H9 (cell line): ENCODE measurements at regions not wholly inside any gene's neighbourhood (a gene's known extent, or its start where the extent isn't known, plus 50 kb on each side); places are given as distances from the start of the nearest gene placed in this dataset.

Experiments
- DNase-seq: peaks from one replicate; pipeline ENCODE4 v3.0.0-alpha.2; 2017
- H2AFZ ChIP-seq: one replicate; pipeline ENCODE4 v1.6.1; 2013; ENCODE audit warnings: mild to moderate bottlenecking, low read length, control low read depth, moderate library complexity
- H2AK5ac ChIP-seq: 2 replicates; pipeline ENCODE4 v1.6.1; 2013; ENCODE audit warnings: low read length, control low read depth, mixed read lengths; ENCODE audit not compliant: insufficient read length
- H2BK120ac ChIP-seq: one replicate; pipeline ENCODE4 v1.6.1; 2013; ENCODE audit warnings: low read depth, mild to moderate bottlenecking, low read length, control low read depth, inconsistent platforms; ENCODE audit not compliant: poor library complexity, severe bottlenecking
- H2BK12ac ChIP-seq: 2 replicates; pipeline ENCODE4 v1.6.1; 2013; ENCODE audit warnings: low read length, control low read depth, mixed read lengths, low read depth; ENCODE audit not compliant: insufficient read length
- H2BK15ac ChIP-seq: 2 replicates; pipeline ENCODE4 v1.6.1; 2013; ENCODE audit warnings: low read depth, low read length, control low read depth
- H2BK20ac ChIP-seq: one replicate; pipeline ENCODE4 v1.6.1; 2013; ENCODE audit warnings: low read depth, mild to moderate bottlenecking, low read length, control low read depth, inconsistent platforms; ENCODE audit not compliant: poor library complexity, severe bottlenecking
- H2BK5ac ChIP-seq: 2 replicates; pipeline ENCODE4 v1.6.1; 2013; ENCODE audit warnings: low read length, control low read depth, mixed read lengths; ENCODE audit not compliant: insufficient read length
- H3K14ac ChIP-seq: 2 replicates; pipeline ENCODE4 v1.6.1; 2013; ENCODE audit warnings: low read length, control low read depth; ENCODE audit not compliant: insufficient read depth
- H3K18ac ChIP-seq: 2 replicates; pipeline ENCODE4 v1.6.1; 2013; ENCODE audit warnings: low read depth, mild to moderate bottlenecking, mixed read lengths, low read length, control low read depth; ENCODE audit not compliant: insufficient read length
- H3K23ac ChIP-seq: 2 replicates; pipeline ENCODE4 v1.6.1; 2013; ENCODE audit warnings: low read length, control low read depth, mixed read lengths, low read depth; ENCODE audit not compliant: insufficient read length
- H3K23me2 ChIP-seq: 2 replicates; pipeline ENCODE4 v1.6.1; 2013; ENCODE audit warnings: low read depth, mild to moderate bottlenecking, mixed read lengths, low read length, control low read depth; ENCODE audit not compliant: insufficient read length, poor library complexity, severe bottlenecking
- H3K27ac ChIP-seq: 2 replicates; pipeline ENCODE4 v1.5.1; 2013; ENCODE audit warnings: low read length, control low read depth, mixed read lengths, low read depth; ENCODE audit not compliant: insufficient read length
- H3K27me3 ChIP-seq: 2 replicates; pipeline ENCODE4 v1.6.1; 2013; ENCODE audit warnings: low read length, control low read depth, inconsistent platforms; ENCODE audit not compliant: insufficient read depth
- H3K4ac ChIP-seq: 2 replicates; pipeline ENCODE4 v1.6.1; 2013; ENCODE audit warnings: low read depth, mild to moderate bottlenecking, control low read depth, inconsistent platforms, low read length, moderate library complexity
- H3K4me1 ChIP-seq: 2 replicates; pipeline ENCODE4 v1.6.1; 2013; ENCODE audit warnings: low read length, control low read depth, inconsistent platforms; ENCODE audit not compliant: insufficient read depth
- H3K4me2 ChIP-seq: 2 replicates; pipeline ENCODE4 v1.6.1; 2013; ENCODE audit warnings: low read length, control low read depth, mixed read lengths; ENCODE audit not compliant: insufficient read length, insufficient read depth
- H3K56ac ChIP-seq: 2 replicates; pipeline ENCODE4 v1.6.1; 2013; ENCODE audit warnings: low read depth, mild to moderate bottlenecking, mixed read lengths, low read length, control low read depth; ENCODE audit not compliant: insufficient read length
- H3K79me1 ChIP-seq: 2 replicates; pipeline ENCODE4 v1.6.1; 2013; ENCODE audit warnings: low read depth, mild to moderate bottlenecking, moderate library complexity, low read length, control low read depth, inconsistent platforms; ENCODE audit not compliant: insufficient read depth, poor library complexity, severe bottlenecking
- H3K79me2 ChIP-seq: 2 replicates; pipeline ENCODE4 v1.6.1; 2013; ENCODE audit warnings: low read length, control low read depth, inconsistent platforms; ENCODE audit not compliant: insufficient read depth
- H3K9ac ChIP-seq: 2 replicates; pipeline ENCODE4 v1.6.1; 2013; ENCODE audit warnings: low read length, control low read depth, mixed read lengths; ENCODE audit not compliant: insufficient read length; ENCODE audit errors: extremely low read depth
- H3K9me3 ChIP-seq: one replicate; pipeline ENCODE4 v1.6.1; 2013; ENCODE audit warnings: low read depth, low read length, inconsistent platforms; ENCODE audit not compliant: control insufficient read depth
- H3T11ph ChIP-seq: one replicate; pipeline ENCODE4 v1.6.1; 2013; ENCODE audit warnings: mild to moderate bottlenecking, low read length, control low read depth, inconsistent platforms
- H4K20me1 ChIP-seq: one replicate; pipeline ENCODE4 v1.6.1; 2013; ENCODE audit not compliant: control insufficient read depth, insufficient read length, insufficient read depth
- H4K5ac ChIP-seq: 2 replicates; pipeline ENCODE4 v1.6.1; 2013; ENCODE audit warnings: low read depth, mild to moderate bottlenecking, mixed read lengths, low read length, control low read depth; ENCODE audit not compliant: insufficient read length
- H4K8ac ChIP-seq: replicated peaks from 2 replicates; pipeline ENCODE4 v1.6.1; 2013; ENCODE audit warnings: low read length, control low read depth, mixed read lengths, low read depth; ENCODE audit not compliant: insufficient read length
- H4K91ac ChIP-seq: 2 replicates; pipeline ENCODE4 v1.6.1; 2013; ENCODE audit warnings: low read depth, mild to moderate bottlenecking, moderate library complexity, mixed read lengths, low read length, control low read depth; ENCODE audit not compliant: insufficient read length
- H3K27ac Mint-ChIP-seq, 3 experiments: 2 replicates in 2 of 3; 3 replicates in 1 of 3; pipeline ENCODE4 v1.8.0; 2020 to 2021; ENCODE audit warnings: mixed read lengths in 3 of 3, mild to moderate bottlenecking in 1 of 3, moderate library complexity in 1 of 3
- H3K27me3 Mint-ChIP-seq: 2 replicates; pipeline ENCODE4 v1.8.0; 2021; ENCODE audit warnings: low read depth, mild to moderate bottlenecking, moderate library complexity, mixed read lengths
- H3K36me3 Mint-ChIP-seq, 3 experiments: 2 replicates in 2 of 3; 3 replicates in 1 of 3; pipeline ENCODE4 v1.8.0; 2020 to 2021; ENCODE audit warnings: low read depth in 3 of 3, mixed read lengths in 3 of 3; ENCODE audit not compliant: insufficient read depth in 1 of 3
- H3K4me1 Mint-ChIP-seq, 2 experiments: 2 replicates each; pipeline ENCODE4 v1.8.0; 2020; ENCODE audit warnings: mixed read lengths in 2 of 2
- H3K4me3 Mint-ChIP-seq, 2 experiments: 2 replicates in 1 of 2; 3 replicates in 1 of 2; pipeline ENCODE4 v1.8.0; 2020 to 2021; ENCODE audit warnings: mild to moderate bottlenecking in 2 of 2, mixed read lengths in 2 of 2, moderate library complexity in 1 of 2
- H3K9me3 Mint-ChIP-seq, 2 experiments: 2 replicates in 1 of 2; 3 replicates in 1 of 2; pipeline ENCODE4 v1.8.0; 2020; ENCODE audit warnings: mild to moderate bottlenecking in 2 of 2, mixed read lengths in 2 of 2, moderate library complexity in 1 of 2
- WGBS: extraction: QIAGEN DNeasy Blood & Tissue Kit; methylation state at CpG from one replicate; pipeline ENCODE4 v1.1.7; 2013; ENCODE audit warnings: missing lambda C conversion rate, low lambda C conversion rate, mixed read lengths; ENCODE audit not compliant: insufficient read length; ENCODE audit errors: extremely low coverage; 5-methylcytosine and 5-hydroxymethylcytosine counted together
- TF ChIP-seq, protein P1 (sequence below): fragments of 200-600 bp; sonication (generic); conservative IDR thresholded peaks from 3 replicates; pipeline ENCODE4 v1.8.0; 2021; ENCODE audit warnings: antibody characterized with exemption, mild to moderate bottlenecking

DNA sequence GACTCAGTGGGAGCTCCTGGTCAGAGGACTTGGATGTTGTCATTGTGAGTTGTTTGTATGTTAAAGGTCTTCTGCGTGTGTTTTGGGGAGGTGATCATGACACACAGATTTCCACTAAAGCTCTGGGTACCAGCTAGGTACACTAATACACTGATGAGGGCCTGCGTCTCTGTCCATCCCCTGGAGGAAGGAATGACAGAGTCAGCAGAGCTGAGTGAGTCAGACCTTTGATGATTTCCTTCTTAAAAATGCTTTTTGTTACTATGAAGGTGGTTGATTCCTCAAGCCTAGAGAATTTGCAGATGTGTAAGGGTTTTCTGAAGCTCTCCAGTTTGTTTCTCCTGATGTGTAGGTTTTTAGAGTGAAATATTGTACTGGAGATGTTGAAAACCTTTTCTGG lies 424.1 kb upstream of the TPM1 start:
- Histone ChIP-seq H3K79me1 (no peaks in the 10 kb centered on the region), H2BK120ac (no peak overlapping the region), H3K4me1 (no peaks in the 10 kb centered on the region), H2BK20ac (no peak overlapping the region), H2AFZ (no peak overlapping the region), H2AK5ac (no peak overlapping the region), H3K23me2 (no peaks in the 10 kb centered on the region), H3K4ac (no peak overlapping the region), H2BK5ac (no peak overlapping the region), H3K27ac (no peak overlapping the region), H3K14ac (no peak overlapping the region), H4K91ac (no peak overlapping the region), H3K9ac (no peak overlapping the region), H3K27me3 (no peaks in the 10 kb centered on the region), H2BK12ac (no peak overlapping the region), H3K56ac (no peak overlapping the region), H3K23ac (no peak overlapping the region), H3K9me3 (no peaks in the 10 kb centered on the region), H4K8ac (no peak overlapping the region), H2BK15ac (no peak overlapping the region), H4K20me1 (peaks cover 3% of the 10 kb centered on the region), H3K79me2 (no peaks in the 10 kb centered on the region), H4K5ac (no peak overlapping the region), H3K18ac (no peak overlapping the region), H3T11ph (no peak overlapping the region), H3K4me2 (no peak overlapping the region)
- WGBS: no CpG with 5 or more reads among the region's 2 CpGs
- Mint-ChIP-seq H3K4me1 (no peaks in the 10 kb centered on the region), H3K27ac (peak overlapping the region in 1 of 3 experiments; percentile 68; a peak in 1 of 7 replicates), H3K36me3 (no peaks in the 10 kb centered on the region), H3K9me3 (no peaks in the 10 kb centered on the region), H3K4me3 (no peak overlapping the region), H3K27me3 (no peaks in the 10 kb centered on the region)
- TF ChIP-seq, protein P1, sequence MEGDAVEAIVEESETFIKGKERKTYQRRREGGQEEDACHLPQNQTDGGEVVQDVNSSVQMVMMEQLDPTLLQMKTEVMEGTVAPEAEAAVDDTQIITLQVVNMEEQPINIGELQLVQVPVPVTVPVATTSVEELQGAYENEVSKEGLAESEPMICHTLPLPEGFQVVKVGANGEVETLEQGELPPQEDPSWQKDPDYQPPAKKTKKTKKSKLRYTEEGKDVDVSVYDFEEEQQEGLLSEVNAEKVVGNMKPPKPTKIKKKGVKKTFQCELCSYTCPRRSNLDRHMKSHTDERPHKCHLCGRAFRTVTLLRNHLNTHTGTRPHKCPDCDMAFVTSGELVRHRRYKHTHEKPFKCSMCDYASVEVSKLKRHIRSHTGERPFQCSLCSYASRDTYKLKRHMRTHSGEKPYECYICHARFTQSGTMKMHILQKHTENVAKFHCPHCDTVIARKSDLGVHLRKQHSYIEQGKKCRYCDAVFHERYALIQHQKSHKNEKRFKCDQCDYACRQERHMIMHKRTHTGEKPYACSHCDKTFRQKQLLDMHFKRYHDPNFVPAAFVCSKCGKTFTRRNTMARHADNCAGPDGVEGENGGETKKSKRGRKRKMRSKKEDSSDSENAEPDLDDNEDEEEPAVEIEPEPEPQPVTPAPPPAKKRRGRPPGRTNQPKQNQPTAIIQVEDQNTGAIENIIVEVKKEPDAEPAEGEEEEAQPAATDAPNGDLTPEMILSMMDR: no peak; the same call in 2 of the 3 replicates
- no peak for DNase-seq
